Right lobe of liver (tissue), 6 donors: ENCODE measurements at regions not wholly inside any gene's neighbourhood (a gene's known extent, or its start where the extent isn't known, plus 50 kb on each side); places are given as distances from the start of the nearest gene placed in this dataset.
A peak's percentile ranks its signal among the peaks of the same experiment; 100 is the strongest.

Experiments
- ATAC-seq, 4 donors: fragments of 200-7000 bp; cut with Tn5 transposase; one replicate each; pipeline ENCODE4 v1.9.1; 2020; ENCODE audit warnings: mild to moderate bottlenecking in 4 of 4, moderate library complexity in 4 of 4
- DNase-seq, 3 donors: peaks; one replicate each; pipeline ENCODE4 v3.0.0-alpha.2; 2020
- H3K27ac ChIP-seq, 3 donors: fragments of 200-600 bp; one replicate each; pipeline ENCODE4 v1.8.0; 2022
- H3K27me3 ChIP-seq, 2 donors: fragments of 200-600 bp; one replicate each; pipeline ENCODE4 v1.8.0; 2022
- H3K36me3 ChIP-seq, 4 donors: fragments of 200-600 bp; sonication (generic) in 1 of 4; one replicate each; pipeline versions ENCODE4 v1.5.1 to v1.8.0; 2017 to 2022; ENCODE audit warnings: control low read depth in 1 of 4
- H3K4me1 ChIP-seq, 4 donors: fragments of 200-600 bp; sonication (generic) in 1 of 4; one replicate each; pipeline versions ENCODE4 v1.5.1 to v1.8.0; 2017 to 2022; ENCODE audit warnings: control low read depth in 1 of 4
- H3K4me3 ChIP-seq, 3 donors: fragments of 200-600 bp; one replicate each; pipeline ENCODE4 v1.8.0; 2022
- H3K9me3 ChIP-seq, 4 donors: fragments of 200-600 bp; sonication (generic) in 1 of 4; one replicate each; pipeline versions ENCODE4 v1.5.1 to v1.8.0; 2017 to 2022; ENCODE audit warnings: control low read depth in 1 of 4
- CTCF ChIP-seq, 4 donors: fragments of 200-600 bp in 3 of 4; fragments of 450-650 bp in 1 of 4; IDR thresholded peaks; one replicate each; pipeline versions ENCODE4 v1.5.1 to v1.8.0; 2016 to 2022; ENCODE audit warnings: antibody characterized with exemption in 4 of 4, mild to moderate bottlenecking in 2 of 4
- POLR2A ChIP-seq: fragments of 450-650 bp; IDR thresholded peaks from one replicate; pipeline ENCODE4 v1.6.1; 2017; ENCODE audit warnings: antibody characterized with exemption, mild to moderate bottlenecking
- WGBS: methylation state at CpG from one replicate; pipeline ENCODE4 v1.1.6; 2018; ENCODE audit warnings: low coverage, low lambda C conversion rate; ENCODE audit not compliant: insufficient coverage; ENCODE audit errors: missing lambda C conversion rate; 5-methylcytosine and 5-hydroxymethylcytosine counted together
- intact Hi-C, 2 donors: fragments of 100-400 bp; cut with DNase I; formaldehyde crosslinking; loops; one replicate each; pipeline versions ENCODE4 v1.11.2 to v1.14.1; 2022
- donor health status: DM: no; HTN: yes; CAD: no.
- donor health status: DM: no; HTN: no; CAD: no.
- donor health status: DM: no; HTN: no; CAD: no.
- donor health status: DM: no; HTN: yes; CAD: no.
- donor health status: DM: no; HTN: yes; CAD: no.

GRCh38 chr3:107260207-107260606 lies 117.0 kb upstream of the CCDC54 start:
- intact Hi-C loops, result no loop called here
- no peak for ATAC-seq
- no peaks in the 10 kb centered on the region for H3K27me3 ChIP-seq
- TF ChIP-seq POLR2A, result no peak
- no peaks in the 10 kb centered on the region for H3K4me1 ChIP-seq
- 82% methylated on average over 1 of the region's 1 CpG for WGBS
- no peaks in the 10 kb centered on the region for H3K9me3 ChIP-seq
- no peaks in the 10 kb centered on the region for H3K36me3 ChIP-seq
- H3K4me3 ChIP-seq, result no peak overlapping the region
- no peak for DNase-seq
- no peak overlapping the region for H3K27ac ChIP-seq

- intact Hi-C loops, result no loop called here
- Histone ChIP-seq H3K27me3 (no peaks in the 10 kb centered on the region), H3K36me3 (no peaks in the 10 kb centered on the region), H3K4me3 (no peak overlapping the region), H3K27ac (peak overlapping the region in 1 of 3 donors; percentile 13), H3K4me1 (no peaks in the 10 kb centered on the region), H3K9me3 (no peaks in the 10 kb centered on the region)
- 48% methylated on average over 9 of the region's 9 CpGs for WGBS
- no peak for DNase-seq
- no peak for ATAC-seq
- TF ChIP-seq CTCF (IDR thresholded peaks at IDR 0.05) (no peak), POLR2A (no peak)
These were observed 113.8 kb upstream of the CCDC54 start for GRCh38 chr3:107263269-107264021.

GRCh38 chr3:107264888-107265287 lies 112.4 kb upstream of the CCDC54 start:
- WGBS, result 36% methylated on average over 6 of the region's 6 CpGs
- no peak for DNase-seq
- H3K4me3 ChIP-seq, result no peak overlapping the region
- no peak overlapping the region for H3K27ac ChIP-seq
- H3K9me3 ChIP-seq, result no peaks in the 10 kb centered on the region
- H3K27me3 ChIP-seq, result no peaks in the 10 kb centered on the region
- H3K36me3 ChIP-seq, result no peaks in the 10 kb centered on the region
- intact Hi-C loops, result no loop called here
- ATAC-seq, result no peak
- TF ChIP-seq CTCF (IDR thresholded peaks at IDR 0.05) (no peak), POLR2A (no peak)
- no peaks in the 10 kb centered on the region for H3K4me1 ChIP-seq

- H3K9me3 ChIP-seq, result no peaks in the 10 kb centered on the region
- TF ChIP-seq POLR2A (no peak), CTCF (IDR thresholded peaks at IDR 0.05) (no peak)
- DNase-seq, result no peak
- H3K4me3 ChIP-seq, result no peak overlapping the region
- WGBS, result 68% methylated on average over 1 of the region's 1 CpG
- H3K36me3 ChIP-seq, result no peaks in the 10 kb centered on the region
- H3K27ac ChIP-seq, result no peak overlapping the region
- ATAC-seq, result no peak
- H3K4me1 ChIP-seq, result no peaks in the 10 kb centered on the region
- no peaks in the 10 kb centered on the region for H3K27me3 ChIP-seq
- intact Hi-C loops, result no loop called here
These were observed 111.7 kb upstream of the CCDC54 start for GRCh38 chr3:107265526-107265925.

- no peaks in the 10 kb centered on the region for H3K9me3 ChIP-seq
- no peak for DNase-seq
- whole genome bisulfite sequencing, result 85% methylated on average over 4 of the region's 4 CpGs
- no peaks in the 10 kb centered on the region for H3K36me3 ChIP-seq
- no peak overlapping the region for H3K27ac ChIP-seq
- TF ChIP-seq POLR2A (no peak), CTCF (IDR thresholded peaks at IDR 0.05) (no peak)
- intact Hi-C loops, result no loop called here
- no peaks in the 10 kb centered on the region for H3K4me1 ChIP-seq
- ATAC-seq, result no peak
- no peaks in the 10 kb centered on the region for H3K27me3 ChIP-seq
- H3K4me3 ChIP-seq, result no peak overlapping the region
These were observed 108.8 kb upstream of the CCDC54 start for GRCh38 chr3:107268469-107268868.
